ENCODE measurements at regions not wholly inside any gene's neighbourhood (a gene's known extent, or its start where the extent isn't known, plus 50 kb on each side); places are given as distances from the start of the nearest gene placed in this dataset.
"Not testable (repeated sequence)": the region's sequence is repeated elsewhere in the genome, so short reads cannot be mapped to it uniquely, and the experiment has no call there.

- DNase-seq, result no peak
Observed at GRCh38 chr12:38160318-38161122, 156.1 kb upstream of the ALG10B start.

- no peak for DNase-seq
Observed at GRCh38 chr12:38161123-38162000, 155.2 kb upstream of the ALG10B start.

DNA sequence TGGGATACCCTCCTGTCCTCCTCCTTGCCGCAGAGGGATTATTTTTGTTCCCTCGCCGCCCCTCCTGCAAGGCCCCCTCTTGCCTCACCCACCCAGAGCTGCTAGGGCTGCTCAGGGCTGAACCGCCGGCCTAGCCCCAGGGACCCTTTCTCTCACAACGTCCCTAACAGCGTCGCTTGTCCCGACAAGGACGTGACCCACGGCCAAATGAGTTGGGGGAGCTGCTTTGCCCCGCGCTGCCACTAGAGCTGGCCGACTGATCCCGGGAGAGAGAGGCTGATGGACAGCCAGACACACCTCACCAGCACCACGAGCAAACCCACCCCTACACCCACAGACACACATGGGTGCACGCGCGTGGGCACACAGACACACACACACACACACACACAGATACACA, 154.6 kb upstream of the ALG10B start:
- DNase-seq, result no peak

- no peak for DNase-seq
Observed at GRCh38 chr12:38162708-38163441, 153.7 kb upstream of the ALG10B start.

GRCh38 chr12:38163442-38163801, 153.2 kb upstream of the ALG10B start:
- DNase-seq, result no peak

- DNase-seq, result no peak
Observed at GRCh38 chr12:38166225-38166624, 150.3 kb upstream of the ALG10B start.

DNA sequence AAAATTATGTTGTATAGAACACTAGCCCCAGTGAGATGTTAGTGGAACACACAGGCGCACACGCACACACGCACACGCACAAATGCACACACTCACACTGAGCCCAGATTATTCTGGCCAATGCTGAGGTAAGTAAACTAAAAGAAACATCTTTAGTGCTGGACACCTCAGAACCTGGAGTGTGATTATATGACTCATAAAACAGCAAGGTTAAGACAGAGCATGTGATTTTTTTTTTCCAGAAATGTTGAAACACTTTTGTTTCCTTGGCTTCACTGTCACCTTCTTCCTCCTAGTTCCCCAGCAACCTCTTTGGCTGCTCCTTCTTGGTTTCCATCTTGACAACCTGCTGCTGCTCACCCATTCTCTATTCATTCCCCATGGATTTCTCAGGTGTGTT, 141.0 kb upstream of the ALG10B start:
- DNase-seq, result no peak

- DNase-seq, result not testable (repeated sequence)
Observed at GRCh38 chr12:38183617-38184016, 133.0 kb upstream of the ALG10B start.

DNA sequence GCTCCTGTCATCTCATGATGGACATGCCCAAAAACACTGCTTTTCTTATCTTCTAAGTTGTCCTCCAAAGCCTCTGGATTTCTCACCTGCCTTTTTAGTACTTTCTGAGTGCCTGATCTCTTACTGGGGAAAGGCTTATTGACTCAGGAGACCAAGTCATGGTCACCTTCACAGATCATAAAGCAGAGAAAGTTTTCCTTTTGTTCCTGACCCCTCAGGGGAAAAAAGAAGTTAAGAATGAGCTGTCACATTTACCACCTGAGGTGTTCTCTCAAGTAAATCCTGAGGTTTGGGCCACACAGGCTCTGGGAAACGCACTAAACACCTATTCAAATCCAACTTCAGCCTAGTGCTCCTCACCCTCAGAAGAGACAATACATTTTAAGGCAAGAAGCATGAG, 119.3 kb upstream of the ALG10B start:
- DNase-seq, result not testable (repeated sequence)

GRCh38 chr12:38201461-38202276, 114.9 kb upstream of the ALG10B start:
- no peak for DNase-seq

DNA sequence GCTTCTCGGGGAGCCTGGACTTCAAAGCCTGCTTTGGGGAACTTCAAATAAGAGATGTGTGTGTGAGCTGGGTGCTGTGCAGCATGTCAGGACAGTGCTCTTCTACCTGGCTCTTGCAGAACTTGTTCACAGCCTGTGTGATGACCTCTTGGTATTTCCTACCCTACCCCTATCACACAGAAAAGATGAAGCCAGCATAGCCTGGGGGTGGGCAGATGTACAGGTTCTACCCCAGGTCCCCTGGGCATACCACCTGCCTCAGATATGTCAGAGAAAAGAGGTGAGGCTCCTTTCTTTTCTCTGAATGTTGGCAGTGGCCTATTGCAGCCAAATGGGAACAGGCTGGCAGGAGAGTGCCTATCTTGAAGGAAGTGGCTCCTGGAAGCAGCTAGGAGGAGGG, 111.7 kb upstream of the ALG10B start:
- DNase-seq, result no peak

GRCh38 chr12:38222011-38222410, 94.6 kb upstream of the ALG10B start:
- no peak for DNase-seq

DNA sequence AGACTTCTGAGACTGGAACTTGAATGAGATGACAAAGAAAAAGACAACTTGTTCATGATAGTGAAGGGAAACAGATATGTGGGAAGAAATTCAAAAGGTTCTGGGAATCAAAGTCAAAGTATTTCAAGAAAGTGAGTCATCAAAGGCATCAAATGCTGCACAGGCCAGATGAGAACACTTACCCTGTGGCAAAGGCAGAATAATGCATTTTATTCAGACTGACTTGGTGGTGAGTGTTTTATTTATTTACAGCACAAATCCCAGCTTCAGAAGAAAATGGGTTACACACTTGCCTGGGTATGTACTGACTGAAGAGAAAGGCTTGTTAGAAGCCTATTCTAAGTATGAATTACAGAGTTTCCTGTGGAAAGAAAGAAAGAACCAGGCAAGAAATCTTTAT, 78.2 kb upstream of the ALG10B start:
- not testable (repeated sequence) for DNase-seq

DNA sequence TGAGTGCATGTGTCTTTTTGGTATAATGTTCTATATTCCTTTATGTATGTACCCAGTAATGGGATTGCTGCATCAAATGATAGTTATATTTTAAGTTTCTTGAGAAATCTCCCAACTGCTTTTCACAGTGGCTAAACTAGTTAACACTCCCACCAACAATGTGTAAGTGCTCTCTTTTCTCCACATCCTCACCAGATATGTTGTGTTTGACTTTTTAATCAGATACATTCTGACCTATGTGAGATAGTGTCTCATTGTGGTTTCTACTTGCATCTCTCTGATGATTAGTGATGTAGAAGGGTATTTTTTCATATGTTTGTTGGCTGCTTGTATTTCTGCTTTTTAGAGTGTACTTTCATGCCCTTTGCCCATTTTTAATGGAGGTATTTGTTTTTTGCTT, 62.8 kb upstream of the ALG10B start:
- no peak for DNase-seq

DNA sequence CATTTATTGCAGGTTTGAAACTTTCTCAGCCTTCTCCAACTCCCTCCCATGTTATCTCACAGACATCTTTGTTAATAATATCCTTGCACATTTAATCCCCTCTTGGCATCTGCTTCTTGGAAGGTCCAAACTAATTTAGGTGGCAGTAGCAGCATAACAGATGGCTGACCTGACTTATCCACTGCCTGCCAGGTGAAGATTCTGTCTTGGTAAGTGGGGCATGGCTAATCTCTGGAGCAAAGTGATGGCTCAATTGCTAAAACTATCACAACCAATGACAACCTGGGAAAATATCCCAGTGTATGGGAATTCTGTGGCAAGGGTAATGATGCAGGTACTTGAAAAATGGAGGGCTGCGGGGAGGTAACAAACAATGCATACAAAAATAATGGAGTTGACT, 58.2 kb upstream of the ALG10B start:
- no peak for DNase-seq

All from hippocampal formation (tissue), 2 donors.